ENCODE measurements at regions not wholly inside any gene's neighbourhood (a gene's known extent, or its start where the extent isn't known, plus 50 kb on each side); places are given as distances from the start of the nearest gene placed in this dataset.

- no peak overlapping the region for H3K27ac ChIP-seq (ENCODE audit: low read length)
- H3K9me3 ChIP-seq (ENCODE audit: control insufficient read depth, insufficient read depth, low read length): no peaks in the 10 kb centered on the region
- ATAC-seq (no peak), DNase-seq (no peak)
- no peaks in the 10 kb centered on the region for H3K27me3 ChIP-seq (ENCODE audit: control insufficient read depth, insufficient read depth, low read length)
- H3K4me1 Mint-ChIP-seq: no peaks in the 10 kb centered on the region
- no peaks in the 10 kb centered on the region for H3K36me3 Mint-ChIP-seq
- 100% methylated on average over 1 of the region's 1 CpG for WGBS (ENCODE audit: insufficient coverage)
- no peak overlapping the region for H3K4me3 ChIP-seq (ENCODE audit: low read length)
- H3K9me3 Mint-ChIP-seq: no peaks in the 10 kb centered on the region
- no peak overlapping the region for H3K4me3 Mint-ChIP-seq
- no peaks in the 10 kb centered on the region for H3K4me1 ChIP-seq (ENCODE audit: control insufficient read depth, insufficient read depth, low read length)
- no peak overlapping the region for H3K27ac Mint-ChIP-seq
- no peaks in the 10 kb centered on the region for H3K36me3 ChIP-seq (ENCODE audit: control insufficient read depth, insufficient read depth, low read length)
- intact Hi-C loops (cut with micrococcal nuclease): no loop called here
- TF ChIP-seq CTCF (IDR thresholded peaks at IDR 0.05): no peak
- no peaks in the 10 kb centered on the region for H3K27me3 Mint-ChIP-seq (ENCODE audit: low read depth in 2 of 2)
These were observed 647.0 kb downstream of the PLPP3 start for GRCh38 chr1:55932402-55932801.

- 88% methylated on average over 4 of the region's 4 CpGs for WGBS (ENCODE audit: insufficient coverage)
- no peaks in the 10 kb centered on the region for H3K9me3 Mint-ChIP-seq
These were observed 648.1 kb downstream of the PLPP3 start for GRCh38 chr1:55931081-55931940.

GRCh38 chr1:55929652-55930051, 649.7 kb downstream of the PLPP3 start:
- no peak overlapping the region for H3K4me3 Mint-ChIP-seq
- Histone ChIP-seq H3K9me3 (ENCODE audit: control insufficient read depth, insufficient read depth, low read length) (no peaks in the 10 kb centered on the region), H3K27ac (ENCODE audit: low read length) (no peak overlapping the region), H3K4me1 (ENCODE audit: control insufficient read depth, insufficient read depth, low read length) (no peaks in the 10 kb centered on the region), H3K27me3 (ENCODE audit: control insufficient read depth, insufficient read depth, low read length) (no peaks in the 10 kb centered on the region), H3K4me3 (ENCODE audit: low read length) (no peak overlapping the region), H3K36me3 (ENCODE audit: control insufficient read depth, insufficient read depth, low read length) (no peaks in the 10 kb centered on the region)
- H3K4me1 Mint-ChIP-seq: no peaks in the 10 kb centered on the region
- ATAC-seq: no peak
- H3K27ac Mint-ChIP-seq: no peak overlapping the region
- intact Hi-C loops (cut with micrococcal nuclease): no loop called here
- no peak for DNase-seq
- 75% methylated on average over 1 of the region's 1 CpG for WGBS (ENCODE audit: insufficient coverage)
- peaks cover 0 to 2% of the 10 kb centered on the region in 2 donors for H3K27me3 Mint-ChIP-seq (ENCODE audit: low read depth in 2 of 2)
- H3K9me3 Mint-ChIP-seq: no peaks in the 10 kb centered on the region
- no peaks in the 10 kb centered on the region for H3K36me3 Mint-ChIP-seq
- TF ChIP-seq CTCF (IDR thresholded peaks at IDR 0.05): no peak

More at GRCh38 chr1:55931081-55931940, 648.1 kb downstream of the PLPP3 start:
- ATAC-seq (no peak), DNase-seq (no peak)
- Mint-ChIP-seq H3K27ac (no peak overlapping the region), H3K36me3 (no peaks in the 10 kb centered on the region), H3K4me3 (no peak overlapping the region), H3K27me3 (ENCODE audit: low read depth in 2 of 2) (peaks cover 0 to 2% of the 10 kb centered on the region in 2 donors), H3K4me1 (no peaks in the 10 kb centered on the region)
- H3K9me3 ChIP-seq (ENCODE audit: control insufficient read depth, insufficient read depth, low read length): no peaks in the 10 kb centered on the region
- H3K27me3 ChIP-seq (ENCODE audit: control insufficient read depth, insufficient read depth, low read length): no peaks in the 10 kb centered on the region
- no peak overlapping the region for H3K4me3 ChIP-seq (ENCODE audit: low read length)
- no peak overlapping the region for H3K27ac ChIP-seq (ENCODE audit: low read length)
- intact Hi-C loops (cut with micrococcal nuclease): no loop called here
- H3K36me3 ChIP-seq (ENCODE audit: control insufficient read depth, insufficient read depth, low read length): no peaks in the 10 kb centered on the region
- no peak for TF ChIP-seq CTCF (IDR thresholded peaks at IDR 0.05)
- no peaks in the 10 kb centered on the region for H3K4me1 ChIP-seq (ENCODE audit: control insufficient read depth, insufficient read depth, low read length)

DNA sequence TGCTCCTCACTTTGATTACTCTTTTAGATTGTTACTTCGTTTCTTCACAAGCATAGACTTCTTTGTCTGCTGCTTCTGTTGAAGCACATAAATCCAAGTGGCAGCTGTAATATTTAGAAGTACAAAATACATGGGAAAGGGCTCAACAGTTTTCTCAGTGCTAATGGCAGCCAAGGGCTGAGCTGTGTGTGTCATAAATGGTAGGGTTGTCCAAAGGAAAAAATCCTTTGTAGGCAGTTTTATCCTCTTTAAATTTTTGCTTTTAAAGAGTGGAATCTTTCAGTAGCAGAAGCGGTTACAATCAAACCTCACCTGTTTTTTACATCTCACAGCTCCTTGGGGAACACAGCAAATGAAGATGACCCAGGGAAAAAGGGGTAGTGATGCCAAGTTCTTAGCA, 650.8 kb downstream of the PLPP3 start:
- no peaks in the 10 kb centered on the region for H3K27me3 ChIP-seq (ENCODE audit: control insufficient read depth, insufficient read depth, low read length)
- H3K4me3 Mint-ChIP-seq: no peak overlapping the region
- DNase-seq (no peak), ATAC-seq (no peak)
- no peaks in the 10 kb centered on the region for H3K36me3 ChIP-seq (ENCODE audit: control insufficient read depth, insufficient read depth, low read length)
- H3K9me3 ChIP-seq (ENCODE audit: control insufficient read depth, insufficient read depth, low read length): no peaks in the 10 kb centered on the region
- TF ChIP-seq CTCF (IDR thresholded peaks at IDR 0.05): no peak
- no peaks in the 10 kb centered on the region for H3K9me3 Mint-ChIP-seq
- no peaks in the 10 kb centered on the region for H3K4me1 Mint-ChIP-seq
- H3K4me3 ChIP-seq (ENCODE audit: low read length): no peak overlapping the region
- intact Hi-C loops (cut with micrococcal nuclease): no loop called here
- H3K27me3 Mint-ChIP-seq (ENCODE audit: low read depth in 2 of 2): peaks cover 0 to 2% of the 10 kb centered on the region in 2 donors
- H3K4me1 ChIP-seq (ENCODE audit: control insufficient read depth, insufficient read depth, low read length): no peaks in the 10 kb centered on the region
- 66% methylated on average over 2 of the region's 2 CpGs for WGBS (ENCODE audit: insufficient coverage)
- no peak overlapping the region for H3K27ac ChIP-seq (ENCODE audit: low read length)
- H3K27ac Mint-ChIP-seq: no peak overlapping the region
- H3K36me3 Mint-ChIP-seq: no peaks in the 10 kb centered on the region
